Gastroesophageal sphincter (tissue), 4 donors: ENCODE measurements at regions not wholly inside any gene's neighbourhood (a gene's known extent, or its start where the extent isn't known, plus 50 kb on each side); places are given as distances from the start of the nearest gene placed in this dataset.

Experiments
- ATAC-seq: fragments of 150-250 bp; one replicate; pipeline ENCODE4 v1.9.1; 2016; ENCODE audit warnings: mild to moderate bottlenecking, moderate library complexity
- H3K27ac ChIP-seq, 4 donors: fragments of 200-600 bp; sonication (generic) in 3 of 4; 1 replicate in 3 of 4; 2 replicates in 1 of 4; pipeline ENCODE4 v1.5.1; 2016 to 2019
- H3K27me3 ChIP-seq: fragments of 200-600 bp; sonication (generic); one replicate; pipeline ENCODE4 v1.5.1; 2019
- H3K36me3 ChIP-seq, 2 donors: fragments of 200-600 bp; sonication (generic); one replicate each; pipeline ENCODE4 v1.5.1; 2019; ENCODE audit warnings: control low read depth in 1 of 2
- H3K4me1 ChIP-seq, 3 donors: fragments of 200-600 bp; sonication (generic); 1 replicate in 2 of 3; 2 replicates in 1 of 3; pipeline ENCODE4 v1.5.1; 2016 to 2019; ENCODE audit warnings: control low read depth in 2 of 3
- H3K4me3 ChIP-seq, 2 donors: fragments of 200-600 bp; sonication (generic); one replicate each; pipeline ENCODE4 v1.5.1; 2019; ENCODE audit warnings: mild to moderate bottlenecking in 1 of 2, moderate library complexity in 1 of 2
- H3K9me3 ChIP-seq, 3 donors: fragments of 200-600 bp; sonication (generic); one replicate each; pipeline ENCODE4 v1.5.1; 2017 to 2019; ENCODE audit warnings: control low read depth in 2 of 3
- EP300 ChIP-seq: sonication (generic); formaldehyde crosslinking; IDR thresholded peaks from one replicate; pipeline ENCODE4 v1.6.1; 2017; ENCODE audit warnings: antibody characterized with exemption, mild to moderate bottlenecking
- POLR2A ChIP-seq, 2 donors: fragments of 450-650 bp; IDR thresholded peaks; one replicate each; pipeline ENCODE4 v1.6.1; 2017; ENCODE audit warnings: antibody characterized with exemption in 2 of 2, mild to moderate bottlenecking in 2 of 2, moderate library complexity in 1 of 2
- POLR2AphosphoS5 ChIP-seq: sonication (generic); formaldehyde crosslinking; IDR thresholded peaks from one replicate; pipeline ENCODE4 v1.6.1; 2017; ENCODE audit warnings: antibody characterized with exemption
- WGBS, 2 donors: methylation state at CpG; one replicate each; pipeline ENCODE4 v1.1.5; 2018; ENCODE audit warnings: low coverage in 1 of 2; 5-methylcytosine and 5-hydroxymethylcytosine counted together
- TF ChIP-seq, protein P1 (sequence below), 4 experiments: fragments of 200-600 bp in 2 of 4; fragments of 450-650 bp in 2 of 4; sonication (generic) in 1 of 4; IDR thresholded peaks; one replicate each; pipeline ENCODE4 v1.5.1; 2017 to 2019; ENCODE audit warnings: antibody characterized with exemption in 4 of 4, mild to moderate bottlenecking in 2 of 4, moderate library complexity in 2 of 4

DNA sequence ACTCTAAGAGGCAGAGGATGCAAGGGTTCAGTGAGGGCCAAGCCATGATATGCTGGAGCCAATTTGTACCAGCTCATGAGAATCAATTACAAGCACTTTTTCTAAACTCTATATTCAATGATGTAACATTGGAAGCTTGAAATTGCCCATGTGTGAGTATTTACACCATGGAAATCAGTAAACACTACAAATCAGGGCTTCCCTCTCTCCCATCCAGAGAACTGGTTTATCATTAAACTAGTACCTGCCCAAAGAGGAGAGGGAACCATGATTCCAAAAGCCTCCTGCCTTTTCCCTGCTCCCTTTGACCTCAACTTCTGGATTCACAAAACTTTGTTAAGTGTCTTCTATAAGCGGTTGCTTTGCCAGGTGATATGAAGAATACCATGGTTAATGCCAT is 52.5 kb upstream of the BICC1 start:
- TF ChIP-seq, protein P1, sequence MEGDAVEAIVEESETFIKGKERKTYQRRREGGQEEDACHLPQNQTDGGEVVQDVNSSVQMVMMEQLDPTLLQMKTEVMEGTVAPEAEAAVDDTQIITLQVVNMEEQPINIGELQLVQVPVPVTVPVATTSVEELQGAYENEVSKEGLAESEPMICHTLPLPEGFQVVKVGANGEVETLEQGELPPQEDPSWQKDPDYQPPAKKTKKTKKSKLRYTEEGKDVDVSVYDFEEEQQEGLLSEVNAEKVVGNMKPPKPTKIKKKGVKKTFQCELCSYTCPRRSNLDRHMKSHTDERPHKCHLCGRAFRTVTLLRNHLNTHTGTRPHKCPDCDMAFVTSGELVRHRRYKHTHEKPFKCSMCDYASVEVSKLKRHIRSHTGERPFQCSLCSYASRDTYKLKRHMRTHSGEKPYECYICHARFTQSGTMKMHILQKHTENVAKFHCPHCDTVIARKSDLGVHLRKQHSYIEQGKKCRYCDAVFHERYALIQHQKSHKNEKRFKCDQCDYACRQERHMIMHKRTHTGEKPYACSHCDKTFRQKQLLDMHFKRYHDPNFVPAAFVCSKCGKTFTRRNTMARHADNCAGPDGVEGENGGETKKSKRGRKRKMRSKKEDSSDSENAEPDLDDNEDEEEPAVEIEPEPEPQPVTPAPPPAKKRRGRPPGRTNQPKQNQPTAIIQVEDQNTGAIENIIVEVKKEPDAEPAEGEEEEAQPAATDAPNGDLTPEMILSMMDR (IDR thresholded peaks at IDR 0.05) = no peak
- TF ChIP-seq EP300 (no peak), POLR2A (IDR thresholded peaks at IDR 0.05) (no peak), POLR2AphosphoS5 (no peak)
- H3K27ac ChIP-seq = no peak overlapping the region
- H3K9me3 ChIP-seq = no peaks in the 10 kb centered on the region
- H3K4me3 ChIP-seq = no peak overlapping the region
- 100% methylated on average over 1 of the region's 1 CpG for WGBS, 2 donors
- no peaks in the 10 kb centered on the region for H3K36me3 ChIP-seq
- peaks cover 0 to 4% (median 0%) of the 10 kb centered on the region in 3 donors for H3K4me1 ChIP-seq
- no peaks in the 10 kb centered on the region for H3K27me3 ChIP-seq
- ATAC-seq = no peak

DNA sequence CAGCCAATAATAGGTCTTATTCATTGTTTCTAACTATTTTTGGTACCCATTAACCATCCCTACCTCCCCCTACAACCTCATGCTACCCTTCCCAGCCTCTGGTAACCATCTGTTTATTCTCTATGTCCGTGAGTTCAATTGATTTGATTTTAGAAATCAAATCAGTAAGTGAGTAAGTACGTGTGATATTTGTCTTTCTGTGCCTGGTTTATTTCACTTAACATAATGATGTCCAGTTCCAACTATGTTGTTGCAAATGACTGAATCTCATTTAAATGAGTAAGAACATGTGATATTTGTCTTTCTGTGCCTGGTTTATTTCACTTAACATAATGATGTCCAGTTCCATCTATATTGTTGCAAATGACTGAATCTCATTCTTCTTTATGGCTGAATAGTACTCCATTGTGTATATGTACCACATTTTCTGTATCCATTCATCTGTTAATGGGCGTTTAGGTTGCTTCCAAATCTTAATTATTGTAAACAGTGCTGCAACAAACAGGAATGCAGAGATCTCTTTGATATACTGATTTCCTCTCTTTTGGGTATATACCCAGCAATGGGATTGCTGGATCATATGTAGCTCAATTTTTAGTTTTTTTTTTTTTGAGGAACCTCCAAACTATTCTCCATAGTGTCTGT is 49.7 kb upstream of the BICC1 start:
- ATAC-seq = no peak

More for the DNA sequence above, 49.7 kb upstream of the BICC1 start:
- Histone ChIP-seq H3K27ac (no peak overlapping the region), H3K36me3 (no peaks in the 10 kb centered on the region), H3K4me1 (peaks cover 0 to 4% (median 0%) of the 10 kb centered on the region in 3 donors), H3K4me3 (no peak overlapping the region), H3K9me3 (no peaks in the 10 kb centered on the region), H3K27me3 (no peaks in the 10 kb centered on the region)
- TF ChIP-seq, protein P1 (IDR thresholded peaks at IDR 0.05) = no peak
- TF ChIP-seq POLR2A (IDR thresholded peaks at IDR 0.05) (no peak), POLR2AphosphoS5 (no peak), EP300 (no peak)
- 57 to 75% methylated on average over 3 of the region's 3 CpGs for whole genome bisulfite sequencing, 2 donors
